H1 (cell line): ENCODE measurements at regions not wholly inside any gene's neighbourhood (a gene's known extent, or its start where the extent isn't known, plus 50 kb on each side); places are given as distances from the start of the nearest gene placed in this dataset.

Source experiments
- EP300 ChIP-seq, 2 experiments: IDR thresholded peaks; 1 replicate in 1 of 2; 2 replicates in 1 of 2; pipeline ENCODE4 v1.6.1; 2011 to 2012; ENCODE audit warnings: low read depth in 2 of 2, low read length in 2 of 2, mild to moderate bottlenecking in 2 of 2, borderline replicate concordance in 1 of 2, inconsistent platforms in 1 of 2, moderate library complexity in 1 of 2
- EZH2 ChIP-seq: fragments of 200-600 bp; sonication (generic); IDR thresholded peaks from 2 replicates; pipeline ENCODE4 v1.7.1; 2012; ENCODE audit warnings: low read depth, mild to moderate bottlenecking, moderate library complexity, low read length, inconsistent platforms; ENCODE audit not compliant: severe bottlenecking
- KDM5A ChIP-seq: fragments of 200-600 bp; IDR thresholded peaks from 2 replicates; pipeline ENCODE4 v1.7.1; 2012; ENCODE audit warnings: mild to moderate bottlenecking, low read length, inconsistent platforms, mixed read lengths
- PHF8 ChIP-seq: fragments of 200-600 bp; sonication (generic); conservative IDR thresholded peaks from 2 replicates; pipeline ENCODE4 v1.7.1; 2012; ENCODE audit warnings: low read depth, mild to moderate bottlenecking, inconsistent platforms, low read length, moderate library complexity
- POLR2A ChIP-seq, 2 experiments: IDR thresholded peaks; 1 replicate in 1 of 2; 2 replicates in 1 of 2; pipeline ENCODE4 v1.6.1; 2011; ENCODE audit warnings: low read depth in 2 of 2, low read length in 2 of 2, mild to moderate bottlenecking in 2 of 2; ENCODE audit errors: control extremely low read depth in 1 of 2
- RFX5 ChIP-seq: IDR thresholded peaks from 2 replicates; pipeline ENCODE4 v1.6.1; 2011; ENCODE audit warnings: low read depth, low read length, improper control_type of control experiment, borderline replicate concordance
- TBP ChIP-seq: IDR thresholded peaks from 2 replicates; pipeline ENCODE4 v1.6.1; 2011; ENCODE audit warnings: low read depth, low read length, improper control_type of control experiment
- TF ChIP-seq, protein P1 (sequence below), 3 experiments: IDR thresholded peaks; 1 replicate in 2 of 3; 2 replicates in 1 of 3; pipeline versions ENCODE4 v1.5.1 to v1.6.1; 2011; ENCODE audit warnings: low read length in 3 of 3, mild to moderate bottlenecking in 3 of 3, inconsistent platforms in 2 of 3, low read depth in 1 of 3, moderate library complexity in 1 of 3; ENCODE audit not compliant: insufficient read depth in 1 of 3; ENCODE audit errors: control extremely low read depth in 1 of 3

DNA sequence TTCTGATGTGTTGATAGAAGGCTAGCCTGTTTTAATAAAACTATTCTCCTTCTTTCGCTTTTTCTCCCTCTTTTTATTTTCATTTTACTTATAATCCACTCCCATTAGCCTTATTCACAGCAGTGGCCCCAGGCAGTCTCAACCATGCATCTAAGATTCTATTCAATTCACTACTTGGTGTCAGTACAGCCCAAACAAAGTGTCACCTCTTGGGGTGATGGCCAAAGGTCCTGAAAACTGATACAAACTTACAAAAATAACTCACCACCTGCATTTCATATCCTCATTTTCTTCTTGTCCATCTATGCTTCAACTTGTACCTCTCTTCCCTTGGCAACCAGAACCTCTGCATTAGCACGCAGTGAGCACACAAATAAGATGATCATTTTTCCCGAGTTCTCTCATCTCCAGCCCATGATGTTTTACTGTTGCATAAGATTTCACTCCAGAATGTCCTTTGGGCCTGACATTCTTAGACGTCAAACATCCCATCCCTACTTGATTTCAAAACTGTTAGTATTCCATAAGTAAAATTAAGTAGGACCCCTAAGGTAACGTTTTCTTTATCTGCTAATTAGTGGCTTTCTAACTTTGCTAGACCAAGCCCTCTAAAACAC lies 559.3 kb upstream of the TNP1 start:
- TF ChIP-seq POLR2A (IDR thresholded peaks at IDR 0.05; ENCODE audit: control extremely low read depth in 1 of 2, low read depth in 2 of 2, low read length in 2 of 2) (no peak), KDM5A (no peak), TBP (no peak), RFX5 (no peak), EP300 (IDR thresholded peaks at IDR 0.05; ENCODE audit: borderline replicate concordance in 1 of 2, low read depth in 2 of 2, low read length in 2 of 2) (no peak), EZH2 (no peak), PHF8 (no peak)
- TF ChIP-seq, protein P1, sequence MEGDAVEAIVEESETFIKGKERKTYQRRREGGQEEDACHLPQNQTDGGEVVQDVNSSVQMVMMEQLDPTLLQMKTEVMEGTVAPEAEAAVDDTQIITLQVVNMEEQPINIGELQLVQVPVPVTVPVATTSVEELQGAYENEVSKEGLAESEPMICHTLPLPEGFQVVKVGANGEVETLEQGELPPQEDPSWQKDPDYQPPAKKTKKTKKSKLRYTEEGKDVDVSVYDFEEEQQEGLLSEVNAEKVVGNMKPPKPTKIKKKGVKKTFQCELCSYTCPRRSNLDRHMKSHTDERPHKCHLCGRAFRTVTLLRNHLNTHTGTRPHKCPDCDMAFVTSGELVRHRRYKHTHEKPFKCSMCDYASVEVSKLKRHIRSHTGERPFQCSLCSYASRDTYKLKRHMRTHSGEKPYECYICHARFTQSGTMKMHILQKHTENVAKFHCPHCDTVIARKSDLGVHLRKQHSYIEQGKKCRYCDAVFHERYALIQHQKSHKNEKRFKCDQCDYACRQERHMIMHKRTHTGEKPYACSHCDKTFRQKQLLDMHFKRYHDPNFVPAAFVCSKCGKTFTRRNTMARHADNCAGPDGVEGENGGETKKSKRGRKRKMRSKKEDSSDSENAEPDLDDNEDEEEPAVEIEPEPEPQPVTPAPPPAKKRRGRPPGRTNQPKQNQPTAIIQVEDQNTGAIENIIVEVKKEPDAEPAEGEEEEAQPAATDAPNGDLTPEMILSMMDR (IDR thresholded peaks at IDR 0.05; ENCODE audit: control extremely low read depth in 1 of 3, insufficient read depth in 1 of 3, low read depth in 1 of 3, low read length in 3 of 3), result no peak
